NAMALWA (cell line): ENCODE measurements at regions not wholly inside any gene's neighbourhood (a gene's known extent, or its start where the extent isn't known, plus 50 kb on each side); places are given as distances from the start of the nearest gene placed in this dataset.

Source experiments
- DNase-seq: peaks from one replicate; pipeline ENCODE4 v3.0.0-alpha.2; 2015; ENCODE audit warnings: low spot score

GRCh38 chr11:28619846-28620540 lies 511.8 kb downstream of the METTL15 start:
- DNase-seq: no peak

- DNase-seq: no peak
These were observed 510.2 kb downstream of the METTL15 start for GRCh38 chr11:28618416-28618815.

- DNase-seq: no peak
These were observed 508.2 kb downstream of the METTL15 start for GRCh38 chr11:28616160-28616965.

- DNase-seq: no peak
These were observed 507.4 kb downstream of the METTL15 start for GRCh38 chr11:28615542-28615941.

- DNase-seq: no peak
These were observed 498.7 kb downstream of the METTL15 start for GRCh38 chr11:28606930-28607329.

GRCh38 chr11:28599656-28600055 lies 491.5 kb downstream of the METTL15 start:
- no peak for DNase-seq

GRCh38 chr11:28598531-28598930 lies 490.3 kb downstream of the METTL15 start:
- DNase-seq: no peak

GRCh38 chr11:28596816-28597215 lies 488.6 kb downstream of the METTL15 start:
- DNase-seq: no peak

- DNase-seq: no peak
These were observed 484.0 kb downstream of the METTL15 start for GRCh38 chr11:28592141-28592540.

- DNase-seq: no peak
These were observed 476.8 kb downstream of the METTL15 start for GRCh38 chr11:28584992-28585391.

GRCh38 chr11:28582506-28582905 lies 474.3 kb downstream of the METTL15 start:
- DNase-seq: no peak

GRCh38 chr11:28581286-28582242 lies 473.4 kb downstream of the METTL15 start:
- peak; percentile 2 for DNase-seq

- no peak for DNase-seq
These were observed 463.2 kb downstream of the METTL15 start for GRCh38 chr11:28571371-28571770.

GRCh38 chr11:28569106-28569505 lies 460.9 kb downstream of the METTL15 start:
- DNase-seq: no peak

GRCh38 chr11:28566339-28567089 lies 458.3 kb downstream of the METTL15 start:
- no peak for DNase-seq

GRCh38 chr11:28559492-28559891 lies 451.3 kb downstream of the METTL15 start:
- no peak for DNase-seq

GRCh38 chr11:28547321-28547741 lies 439.1 kb downstream of the METTL15 start:
- DNase-seq: no peak

- DNase-seq: no peak
These were observed 437.3 kb downstream of the METTL15 start for GRCh38 chr11:28545536-28545935.

- DNase-seq: no peak
These were observed 434.4 kb downstream of the METTL15 start for GRCh38 chr11:28542561-28542960.

- DNase-seq: no peak
These were observed 431.2 kb downstream of the METTL15 start for GRCh38 chr11:28539239-28540030.

- no peak for DNase-seq
These were observed 429.6 kb downstream of the METTL15 start for GRCh38 chr11:28537822-28538221.
